GM18907 (cell line): ENCODE measurements at regions not wholly inside any gene's neighbourhood (a gene's known extent, or its start where the extent isn't known, plus 50 kb on each side); places are given as distances from the start of the nearest gene placed in this dataset.
"Not testable (repeated sequence)": the region's sequence is repeated elsewhere in the genome, so short reads cannot be mapped to it uniquely, and the experiment has no call there.

Source experiments
- ATAC-seq: cut with Tn5 transposase; IDR thresholded peaks from one replicate; pipeline ENCODE4 v1.9.1; 2021; ENCODE audit warnings: mild to moderate bottlenecking, moderate library complexity; ENCODE audit not compliant: unreplicated experiment

- ATAC-seq = no peak
Measured at GRCh38 chr5:36462295-36463021, 143.9 kb upstream of the SLC1A3 start.

GRCh38 chr5:36475942-36476341 is 130.5 kb upstream of the SLC1A3 start:
- ATAC-seq = not testable (repeated sequence)

DNA sequence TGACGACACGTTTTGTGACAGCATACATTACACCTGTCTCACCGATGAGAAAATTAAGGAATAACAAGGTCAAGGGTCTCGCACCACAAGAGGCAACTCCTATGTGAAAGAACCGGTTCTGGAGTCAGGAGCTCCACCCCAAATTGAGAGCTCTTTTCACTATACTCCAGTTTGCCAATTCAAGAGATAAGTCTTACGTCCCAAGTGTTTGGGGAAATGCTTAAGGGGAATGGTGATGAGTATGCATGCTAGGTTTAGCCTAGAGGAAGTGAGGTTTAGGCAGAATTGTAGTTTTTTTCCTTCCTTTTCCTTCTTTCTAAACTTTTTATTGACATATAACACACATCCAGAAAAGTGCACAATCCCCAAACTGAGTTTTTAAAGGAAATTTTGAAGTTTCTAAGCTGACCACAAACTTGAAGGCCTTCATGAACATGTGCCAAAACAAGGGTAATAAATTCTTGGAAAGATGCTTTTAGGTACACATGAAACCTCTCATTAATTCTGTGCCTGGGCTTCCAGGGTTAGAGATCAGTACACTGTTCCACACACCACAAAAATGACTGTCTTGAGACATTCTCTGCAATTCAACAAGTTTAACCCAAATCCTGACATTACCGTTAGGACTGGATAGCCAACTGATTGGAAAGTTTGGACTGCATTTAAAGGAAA is 127.6 kb upstream of the SLC1A3 start:
- no peak for ATAC-seq

- no peak for ATAC-seq
Measured at GRCh38 chr5:36481454-36482120, 124.8 kb upstream of the SLC1A3 start.

GRCh38 chr5:36482812-36483211 is 123.6 kb upstream of the SLC1A3 start:
- ATAC-seq = no peak

GRCh38 chr5:36489505-36489904 is 116.9 kb upstream of the SLC1A3 start:
- ATAC-seq = no peak

DNA sequence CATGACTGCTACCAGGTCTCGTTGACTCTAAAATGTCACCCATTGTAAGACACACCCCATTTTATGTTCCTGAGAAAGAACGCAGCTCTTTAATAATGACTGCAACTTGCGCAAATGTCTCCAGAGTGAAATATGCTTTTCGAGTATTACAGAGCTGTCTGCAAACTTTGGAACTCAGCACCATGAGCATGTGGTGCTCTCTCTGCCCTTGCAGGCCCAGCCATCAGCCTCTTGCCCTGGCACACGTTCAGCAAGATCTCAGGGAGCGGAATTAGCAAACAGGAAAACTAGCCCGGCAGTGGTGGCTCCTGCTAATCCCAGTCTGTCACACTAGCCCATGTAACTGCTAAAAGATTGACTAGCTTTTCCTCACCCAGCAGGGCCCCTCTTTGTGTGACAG is 114.5 kb upstream of the SLC1A3 start:
- ATAC-seq = no peak

DNA sequence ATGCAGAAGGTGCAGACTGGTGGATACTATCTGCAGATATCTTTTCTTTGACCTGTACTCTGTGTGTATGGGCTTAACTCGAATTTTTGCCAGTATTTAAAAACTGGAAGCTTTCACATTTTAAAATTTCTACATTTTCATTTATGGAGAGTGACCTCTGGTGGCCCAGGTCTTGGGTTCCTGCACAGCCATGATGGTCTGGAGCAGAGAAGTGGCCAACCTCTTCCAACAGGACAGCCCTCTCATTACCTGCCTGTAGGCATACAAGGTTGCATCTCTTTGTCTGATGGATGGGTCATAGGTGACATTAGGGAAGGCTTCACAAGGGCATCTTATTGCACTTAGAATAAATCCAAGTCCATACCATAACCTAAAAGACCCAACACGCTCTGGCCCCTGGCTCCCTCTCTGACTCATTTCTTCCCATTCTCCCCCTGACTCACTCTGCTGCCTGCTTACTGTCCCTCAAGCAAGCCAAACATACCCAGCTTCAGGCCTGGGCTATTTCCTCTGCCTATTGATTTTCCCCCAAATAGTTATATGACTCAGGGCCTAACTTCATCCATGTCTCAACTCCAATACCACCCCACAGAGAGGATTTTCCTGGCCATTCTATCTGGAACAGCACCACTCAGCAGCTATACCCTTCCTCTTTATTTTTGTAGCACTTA is 113.3 kb upstream of the SLC1A3 start:
- ATAC-seq = no peak

DNA sequence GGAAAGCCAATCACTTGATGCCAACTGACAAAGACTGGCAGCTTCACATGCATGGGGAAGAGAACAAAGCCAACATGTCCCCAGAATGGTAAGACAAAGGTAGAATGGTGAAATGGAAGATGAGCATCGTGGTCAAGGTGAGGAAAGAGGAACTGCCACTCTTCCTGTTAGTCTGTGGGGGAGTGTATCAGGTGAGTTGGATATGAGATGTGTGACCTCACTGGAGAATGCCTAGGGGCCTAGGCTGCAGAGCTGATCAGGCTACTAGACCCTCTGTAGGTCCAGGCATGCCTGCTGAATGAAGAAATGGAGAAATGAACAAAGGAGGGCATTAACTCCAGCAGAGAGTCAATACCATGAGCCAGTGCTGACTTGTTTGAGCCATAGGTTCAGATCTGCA is 112.4 kb upstream of the SLC1A3 start:
- no peak for ATAC-seq

- no peak for ATAC-seq
Measured at GRCh38 chr5:36494841-36495601, 111.4 kb upstream of the SLC1A3 start.

- ATAC-seq = no peak
Measured at GRCh38 chr5:36495611-36496010, 110.8 kb upstream of the SLC1A3 start.

DNA sequence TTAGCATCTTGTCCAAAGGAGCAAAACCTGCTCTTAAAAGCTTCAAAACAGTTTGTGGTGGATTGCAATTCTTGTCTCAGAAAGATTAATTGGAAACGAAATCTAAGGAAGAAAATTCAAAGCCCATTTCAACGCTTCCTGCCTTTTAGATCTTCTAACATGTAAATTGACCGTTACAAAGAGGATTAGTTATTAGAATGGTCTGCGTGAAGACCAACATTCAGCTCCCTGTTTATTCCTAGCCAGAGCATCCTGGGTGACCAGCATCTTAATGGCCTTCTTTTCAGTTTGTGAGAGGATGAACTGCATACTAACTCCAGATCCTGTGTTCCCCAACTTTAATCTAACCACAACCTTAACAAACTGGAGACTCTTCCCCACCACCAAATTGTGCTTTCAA is 109.9 kb upstream of the SLC1A3 start:
- ATAC-seq = no peak

DNA sequence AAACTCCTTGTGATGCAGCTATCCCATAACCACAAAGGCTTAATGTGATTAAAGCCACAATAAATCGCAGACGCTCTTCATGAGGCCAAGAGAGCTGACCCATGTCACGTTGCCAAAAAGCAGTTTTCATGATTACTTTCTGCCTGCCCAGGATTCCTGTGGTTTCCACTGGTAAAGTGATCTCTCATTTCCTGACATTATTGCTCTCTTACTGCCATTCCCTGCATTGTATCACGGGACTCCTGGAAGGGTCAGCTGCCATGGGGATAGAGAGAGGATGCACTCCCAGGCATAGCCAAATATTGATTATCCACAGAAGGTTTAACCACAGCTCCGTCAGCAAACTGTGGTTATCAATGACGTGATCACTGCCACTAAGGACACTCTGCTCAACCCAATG is 103.8 kb upstream of the SLC1A3 start:
- no peak for ATAC-seq

- ATAC-seq = no peak
Measured at GRCh38 chr5:36505021-36505420, 101.4 kb upstream of the SLC1A3 start.

DNA sequence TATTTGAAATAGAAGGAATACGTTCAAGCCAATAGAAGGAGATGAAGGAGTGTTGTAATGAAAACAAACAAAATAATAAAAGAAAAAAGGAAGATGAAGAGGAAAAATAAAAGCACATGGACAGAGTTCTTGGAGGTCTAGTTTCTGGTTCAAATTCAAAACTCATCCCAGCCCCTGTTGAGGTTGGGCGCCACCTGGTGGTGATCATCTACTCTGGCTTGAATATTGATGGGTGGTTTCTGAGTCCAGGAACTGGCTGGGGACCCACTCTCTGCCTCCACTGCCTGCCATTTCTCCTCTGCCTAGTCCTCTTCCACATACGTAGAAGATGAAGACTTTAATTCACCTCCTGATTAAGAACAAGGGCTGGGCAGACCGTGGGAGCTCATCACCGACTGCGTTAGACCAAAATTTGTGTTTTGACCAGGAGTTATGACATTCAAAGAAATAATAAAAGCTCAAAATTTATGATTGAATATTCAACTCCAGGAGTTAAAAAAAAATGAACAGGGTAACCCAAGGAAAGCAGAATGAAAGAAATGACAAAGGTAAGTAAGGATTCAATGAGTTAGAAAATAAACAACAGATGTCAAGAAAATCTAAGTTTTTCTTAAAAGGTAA is 99.0 kb upstream of the SLC1A3 start:
- no peak for ATAC-seq

- ATAC-seq = not testable (repeated sequence)
Measured at GRCh38 chr5:36508331-36508730, 98.1 kb upstream of the SLC1A3 start.

GRCh38 chr5:36513647-36514046 is 92.8 kb upstream of the SLC1A3 start:
- ATAC-seq = not testable (repeated sequence)

DNA sequence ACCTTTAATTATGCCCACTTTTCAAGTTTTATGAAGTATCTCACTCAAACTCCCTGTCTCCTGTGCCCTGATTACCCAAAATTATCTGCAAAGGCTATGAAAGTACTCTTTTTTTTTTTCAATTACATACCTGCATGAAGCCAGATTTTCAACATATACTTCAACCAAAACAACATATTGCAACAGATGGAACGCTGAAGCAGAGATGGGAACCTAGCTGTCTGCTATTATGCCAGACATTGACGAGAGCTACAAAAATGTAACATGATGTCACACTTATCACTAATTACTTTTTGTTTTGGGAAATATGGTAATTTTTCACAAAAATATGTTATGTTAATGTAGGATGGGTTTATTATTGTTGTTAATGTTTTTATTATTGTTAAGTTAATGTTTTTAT is 86.5 kb upstream of the SLC1A3 start:
- no peak for ATAC-seq

DNA sequence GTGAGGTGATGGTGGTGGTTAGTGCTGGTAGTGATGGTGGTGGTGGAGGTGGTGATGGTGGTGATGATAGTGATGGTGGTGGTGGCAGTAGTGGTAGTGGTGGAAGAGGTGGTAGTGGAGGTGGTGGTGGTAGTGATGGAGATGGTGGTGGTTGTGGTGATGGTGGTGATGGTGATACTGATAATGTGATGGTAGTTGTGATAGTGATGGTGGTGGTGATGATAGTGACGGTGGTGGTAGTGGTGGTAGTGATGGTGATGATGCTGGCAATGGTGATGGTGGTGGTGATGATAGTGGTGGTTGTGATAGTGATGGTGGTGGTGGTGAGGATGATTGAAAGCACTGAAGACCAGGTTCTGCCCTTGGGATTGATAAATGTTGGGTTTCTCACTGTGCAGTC is 85.2 kb upstream of the SLC1A3 start:
- no peak for ATAC-seq
